ENCODE measurements at regions not wholly inside any gene's neighbourhood (a gene's known extent, or its start where the extent isn't known, plus 50 kb on each side); places are given as distances from the start of the nearest gene placed in this dataset.

DNA sequence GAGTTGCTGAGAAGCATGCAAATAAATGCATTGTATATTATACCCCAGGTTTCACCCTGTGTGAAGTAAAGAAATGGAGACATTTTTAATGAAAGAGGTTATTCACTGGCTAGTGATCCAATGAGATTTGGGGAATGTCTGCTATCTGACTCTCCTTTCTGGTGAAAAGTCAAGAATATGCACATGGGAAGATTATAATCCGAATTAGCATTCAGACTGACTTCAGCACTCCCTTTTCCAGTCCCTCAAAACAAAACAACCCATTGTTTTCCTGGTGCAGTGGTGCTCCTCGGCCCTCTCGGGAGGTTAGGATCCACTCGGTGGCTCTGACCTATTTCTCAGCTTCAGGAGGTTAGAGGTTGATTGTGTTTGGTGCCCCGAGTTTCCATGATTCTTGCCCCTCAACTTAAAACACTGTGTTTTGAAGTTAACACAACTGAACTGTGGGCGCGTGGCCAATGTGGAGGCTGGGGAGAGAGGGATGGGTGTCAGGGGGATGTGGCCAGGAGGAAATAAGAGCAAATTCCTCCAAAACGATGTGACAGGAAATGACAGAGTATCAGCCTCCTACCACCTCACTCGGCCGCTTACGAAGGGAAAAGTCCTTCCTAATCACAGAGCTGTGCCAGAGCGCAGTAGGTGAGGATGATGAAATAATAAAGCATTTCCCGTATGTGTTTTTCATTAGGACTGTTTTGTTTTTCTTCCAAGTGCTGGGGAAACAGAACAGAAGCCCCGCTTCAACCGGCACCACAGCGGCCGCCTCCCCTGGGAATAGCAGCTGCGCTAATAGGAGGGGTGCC lies 440.1 kb downstream of the MTX2 start:
- no peak for DNase-seq (ENCODE audit: low read depth in 2 of 3, low spot score in 1 of 3)

DNA sequence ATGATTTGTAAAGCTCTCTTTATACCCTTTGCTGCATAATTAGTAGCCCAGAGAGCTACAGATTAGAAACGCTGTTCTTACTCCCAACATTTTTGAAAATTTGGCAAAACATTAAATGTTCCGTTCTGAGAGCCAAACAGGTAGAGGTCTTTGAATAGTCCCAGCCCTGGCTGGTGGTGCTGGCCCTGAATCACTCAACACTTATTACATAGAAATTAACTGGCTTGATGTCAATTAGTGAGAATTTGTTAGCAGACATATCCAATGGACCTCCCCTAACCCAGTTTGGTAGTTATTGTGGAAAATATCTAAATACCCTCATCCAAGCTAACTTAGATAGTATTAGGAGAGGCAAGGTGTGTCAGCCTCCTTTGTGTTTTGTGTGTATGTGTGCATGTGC lies 440.7 kb downstream of the MTX2 start:
- no peak for DNase-seq (ENCODE audit: low read depth in 2 of 3, low spot score in 1 of 3)

DNA sequence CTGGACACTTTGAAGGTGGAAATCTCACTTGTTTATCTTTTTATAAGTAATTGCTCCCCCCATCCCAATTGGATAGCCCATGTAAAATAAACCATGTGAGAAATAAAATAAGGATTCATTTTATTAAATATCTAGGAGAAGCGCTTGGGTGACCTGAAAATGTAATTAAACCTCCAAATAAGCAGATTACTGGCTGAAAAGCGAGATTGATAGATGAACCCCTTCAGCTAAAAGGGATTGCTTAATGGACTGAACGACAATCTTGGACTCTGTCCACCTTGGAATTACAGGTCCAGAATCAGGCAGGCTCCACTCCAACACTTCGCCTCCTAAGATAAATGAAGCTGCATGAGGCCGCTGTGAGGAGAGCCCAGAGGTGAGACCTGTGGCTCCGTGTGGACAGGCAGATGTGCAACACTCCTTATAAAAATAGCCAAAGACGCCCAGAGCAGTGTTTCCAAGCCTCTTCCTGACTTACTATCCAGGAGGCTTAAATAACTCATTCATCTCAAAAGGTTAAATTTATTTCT lies 441.5 kb downstream of the MTX2 start:
- no peak for DNase-seq (ENCODE audit: low read depth in 2 of 3, low spot score in 1 of 3)

DNA sequence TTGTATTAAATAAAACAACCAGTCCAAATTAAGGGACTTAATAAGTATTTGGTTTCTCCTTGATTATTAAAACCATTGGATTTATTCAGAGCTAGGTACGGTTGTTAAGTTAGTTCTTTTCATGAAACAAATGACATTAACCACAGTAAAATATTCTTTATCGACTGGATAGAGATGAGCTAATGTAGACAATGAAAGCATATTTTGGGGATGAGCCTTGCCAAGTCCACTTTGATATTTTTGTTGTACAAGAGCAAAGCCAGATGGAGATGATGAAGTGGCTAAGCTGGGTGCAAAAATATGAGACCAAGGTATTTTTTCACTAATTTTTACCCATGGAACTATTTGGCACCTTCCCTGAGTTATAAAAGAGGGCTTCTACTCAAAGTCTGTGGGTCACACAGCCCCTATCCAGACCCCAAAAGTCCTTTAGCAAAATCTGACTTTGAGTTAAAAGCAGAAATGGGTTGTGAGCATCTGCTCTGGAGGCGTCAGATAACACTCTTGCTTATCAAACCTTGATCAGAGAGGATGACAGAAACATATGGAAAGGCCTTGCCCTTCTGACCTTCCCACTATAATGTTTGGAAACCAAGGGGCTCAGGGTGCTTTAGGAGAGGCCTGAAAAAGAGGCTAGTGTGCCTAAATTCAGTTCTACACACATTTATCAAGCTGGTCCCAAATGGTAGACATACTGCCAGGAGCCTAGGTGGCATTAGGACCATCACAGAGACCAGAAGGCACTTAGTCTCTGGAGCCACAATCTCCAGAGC lies 456.8 kb downstream of the MTX2 start:
- DNase-seq (ENCODE audit: low read depth in 2 of 3, low spot score in 1 of 3) = no peak

DNA sequence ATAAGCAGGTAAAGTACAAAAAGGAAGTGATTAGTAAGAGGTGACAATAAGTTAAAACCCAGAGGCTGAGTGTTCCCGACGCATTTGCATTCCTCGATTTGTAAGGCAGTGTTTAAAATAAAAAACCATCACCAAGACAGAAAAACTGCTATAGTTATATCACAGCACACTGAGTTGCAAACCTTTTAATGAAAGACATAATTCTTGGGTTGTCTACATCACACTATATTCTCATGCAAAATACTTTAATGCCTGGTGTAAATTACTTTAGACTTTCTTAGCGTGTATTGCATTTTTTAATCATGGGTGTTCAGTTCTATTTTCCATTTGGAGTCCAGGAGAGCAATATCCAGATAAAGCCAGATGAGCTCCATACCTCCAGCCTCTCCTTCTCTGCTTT lies 458.5 kb downstream of the MTX2 start:
- DNase-seq (ENCODE audit: low read depth in 2 of 3, low spot score in 1 of 3) = no peak

DNA sequence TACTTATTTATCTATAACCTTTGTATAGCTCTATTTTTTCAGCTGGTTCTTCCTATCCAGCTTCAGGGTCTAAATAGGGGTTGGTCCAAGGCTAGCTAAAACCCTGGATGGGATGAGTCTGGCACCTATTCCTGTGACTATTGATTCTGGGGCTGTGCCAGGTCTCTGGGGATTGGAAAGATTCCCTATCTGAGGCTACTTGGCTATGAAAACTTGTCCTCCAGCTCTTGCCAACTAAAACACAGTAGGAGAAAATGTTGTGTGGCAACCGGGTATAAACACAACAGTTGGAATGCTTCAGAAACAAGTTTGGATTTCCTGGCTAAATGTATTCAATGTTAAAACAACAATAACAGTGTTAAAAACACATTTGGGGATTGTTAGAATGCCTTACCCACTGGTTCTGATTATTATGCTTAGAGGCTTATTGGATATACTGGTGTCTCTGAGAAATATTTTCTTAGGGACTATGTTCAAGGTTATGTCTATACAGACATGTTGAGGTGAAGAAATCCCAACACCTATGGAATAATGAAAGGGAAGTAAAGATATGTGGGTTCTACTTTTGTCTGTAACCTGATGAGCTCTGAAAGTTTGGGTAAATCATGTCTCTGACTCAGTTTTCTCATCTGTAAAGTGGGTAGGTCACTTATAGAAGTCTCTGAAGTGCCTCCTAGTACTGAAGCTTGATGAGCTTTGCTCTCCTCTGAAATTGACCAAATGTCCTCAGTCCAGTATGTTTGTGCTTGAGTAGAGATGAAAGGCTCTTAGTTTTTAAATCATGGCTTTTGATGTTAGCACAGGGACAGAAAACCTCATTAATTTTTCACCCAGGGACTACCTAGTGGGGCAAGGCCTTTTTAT lies 460.7 kb downstream of the MTX2 start:
- no peak for DNase-seq (ENCODE audit: low read depth in 2 of 3, low spot score in 1 of 3)

DNA sequence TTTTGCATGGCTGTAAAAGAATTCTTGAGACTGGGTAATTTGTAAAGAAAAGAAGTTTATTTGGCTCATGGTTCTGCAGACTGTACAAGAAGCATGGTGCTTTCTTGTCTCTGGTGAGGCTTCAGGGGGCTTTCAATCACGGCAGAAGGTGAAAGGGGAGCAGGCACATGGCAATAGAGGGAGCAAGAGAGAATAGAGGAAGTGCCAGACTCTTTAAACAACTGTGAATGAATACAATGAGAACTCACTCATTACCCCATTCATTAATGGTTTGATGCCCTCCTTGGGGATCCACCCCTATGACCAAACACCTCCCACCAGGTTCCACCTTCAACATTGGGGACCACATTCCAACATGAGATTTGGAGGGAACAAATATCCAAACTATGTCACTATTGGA lies 463.5 kb downstream of the MTX2 start:
- no peak for DNase-seq (ENCODE audit: low read depth in 2 of 3, low spot score in 1 of 3)

DNA sequence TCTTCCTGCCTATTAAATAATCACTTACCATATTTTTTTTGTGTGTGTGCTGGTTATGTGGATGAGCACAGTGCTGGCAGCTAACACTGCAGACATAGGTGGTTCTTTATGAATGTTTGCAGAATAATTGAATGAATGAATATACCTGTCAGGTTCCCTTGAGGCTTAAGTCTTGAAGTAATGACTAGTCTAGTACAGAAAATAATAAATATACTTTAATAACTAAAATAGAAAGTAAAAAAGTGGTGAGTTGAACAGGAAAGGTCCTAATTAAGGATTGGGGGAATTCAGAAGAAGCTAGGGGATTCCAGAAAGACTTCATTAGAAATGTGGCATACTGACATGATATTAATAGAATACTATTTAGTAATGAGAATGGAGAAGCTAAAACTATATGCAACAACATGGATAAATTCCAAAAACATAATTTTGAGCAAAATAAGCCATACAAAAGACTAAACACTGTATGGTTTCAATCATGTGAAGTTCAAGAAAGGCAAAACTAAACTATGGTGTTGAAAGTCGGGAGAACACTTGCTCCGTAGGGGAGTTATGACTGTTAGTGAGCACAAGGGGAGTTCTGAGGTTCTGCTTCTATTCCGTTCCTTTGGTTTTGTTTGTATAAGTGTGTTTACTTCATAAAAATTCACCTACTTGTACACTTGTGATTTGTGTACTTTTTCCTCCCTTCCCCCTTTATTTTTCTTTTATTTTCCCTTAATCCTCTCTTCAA lies 464.6 kb downstream of the MTX2 start:
- DNase-seq (ENCODE audit: low read depth in 2 of 3, low spot score in 1 of 3) = no peak

DNA sequence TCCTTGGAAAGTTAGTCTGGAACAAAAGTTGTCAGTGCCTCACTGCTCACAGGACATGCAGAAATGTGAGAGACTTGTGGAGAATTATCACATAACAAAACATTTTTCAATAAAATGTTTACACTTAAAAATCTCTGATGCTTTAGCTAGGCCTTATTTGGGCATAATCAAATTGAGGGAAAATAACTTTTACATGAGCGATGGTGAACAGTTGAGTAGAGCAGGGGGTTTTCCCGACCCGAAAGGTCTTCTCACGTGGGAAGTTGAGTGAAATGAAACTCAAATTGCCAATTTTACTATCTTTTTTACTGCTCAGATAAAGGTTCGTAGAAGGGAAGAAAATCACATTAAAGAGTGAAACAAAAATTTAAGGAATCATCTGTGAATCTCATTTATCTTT lies 465.6 kb downstream of the MTX2 start:
- no peak for DNase-seq (ENCODE audit: low read depth in 2 of 3, low spot score in 1 of 3)

DNA sequence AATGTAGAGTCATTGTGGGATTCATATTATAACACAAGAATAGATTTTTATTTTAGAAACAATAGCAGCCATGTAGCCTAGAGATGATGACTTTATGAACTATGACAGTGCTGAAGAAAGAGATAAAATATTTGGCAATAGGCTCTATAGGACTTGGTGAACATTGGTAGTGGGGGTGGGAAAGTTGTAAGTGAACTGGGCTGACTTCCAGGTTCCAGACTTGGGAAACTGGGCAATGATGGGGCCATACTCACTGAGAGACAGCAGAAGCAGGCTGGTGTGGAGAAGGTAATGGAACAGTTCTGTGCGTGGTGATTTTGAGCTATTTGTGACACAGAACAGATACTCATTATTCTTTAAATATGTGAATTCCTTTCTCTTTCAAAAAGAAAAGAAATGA lies 470.3 kb upstream of the HNRNPA3 start:
- no peak for DNase-seq (ENCODE audit: low read depth in 2 of 3, low spot score in 1 of 3)

DNA sequence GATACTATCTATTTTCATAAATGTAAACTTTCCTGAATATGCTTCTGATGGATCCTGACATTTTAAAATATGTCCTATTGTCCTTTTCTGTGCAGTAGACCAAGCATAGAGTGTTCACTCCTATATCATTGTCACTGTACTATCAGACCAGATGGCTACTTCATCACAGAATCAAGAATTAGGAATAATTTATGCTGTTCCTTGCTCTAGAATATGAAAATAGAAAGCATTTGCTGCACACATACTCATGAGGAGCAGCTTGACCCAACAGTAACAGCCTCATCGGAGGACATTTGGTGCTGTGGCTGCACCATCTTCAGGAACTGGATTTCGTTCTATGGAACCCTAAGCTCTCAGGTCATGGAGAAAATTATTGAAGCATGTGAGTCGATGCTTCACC lies 468.9 kb upstream of the HNRNPA3 start:
- no peak for DNase-seq (ENCODE audit: low read depth in 2 of 3, low spot score in 1 of 3)

DNA sequence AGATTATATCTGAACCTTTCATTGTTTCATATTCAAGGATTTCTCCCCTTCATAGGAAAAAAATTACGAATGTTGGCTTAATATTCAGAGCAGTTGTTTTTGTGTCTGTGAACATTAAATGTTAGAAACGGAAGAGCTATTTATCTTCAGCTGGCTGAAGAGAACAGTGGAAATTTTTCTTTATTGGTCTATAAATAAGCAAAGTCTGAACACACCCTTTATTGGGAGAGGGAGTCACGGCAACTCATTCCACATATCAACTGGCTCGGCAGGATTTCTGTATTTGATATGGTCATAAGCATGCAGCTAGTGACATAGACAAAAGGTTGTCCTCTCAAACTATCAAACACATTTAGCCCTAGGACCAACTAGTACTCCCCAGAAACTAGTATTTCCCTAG lies 468.4 kb upstream of the HNRNPA3 start:
- no peak for DNase-seq (ENCODE audit: low read depth in 2 of 3, low spot score in 1 of 3)

DNA sequence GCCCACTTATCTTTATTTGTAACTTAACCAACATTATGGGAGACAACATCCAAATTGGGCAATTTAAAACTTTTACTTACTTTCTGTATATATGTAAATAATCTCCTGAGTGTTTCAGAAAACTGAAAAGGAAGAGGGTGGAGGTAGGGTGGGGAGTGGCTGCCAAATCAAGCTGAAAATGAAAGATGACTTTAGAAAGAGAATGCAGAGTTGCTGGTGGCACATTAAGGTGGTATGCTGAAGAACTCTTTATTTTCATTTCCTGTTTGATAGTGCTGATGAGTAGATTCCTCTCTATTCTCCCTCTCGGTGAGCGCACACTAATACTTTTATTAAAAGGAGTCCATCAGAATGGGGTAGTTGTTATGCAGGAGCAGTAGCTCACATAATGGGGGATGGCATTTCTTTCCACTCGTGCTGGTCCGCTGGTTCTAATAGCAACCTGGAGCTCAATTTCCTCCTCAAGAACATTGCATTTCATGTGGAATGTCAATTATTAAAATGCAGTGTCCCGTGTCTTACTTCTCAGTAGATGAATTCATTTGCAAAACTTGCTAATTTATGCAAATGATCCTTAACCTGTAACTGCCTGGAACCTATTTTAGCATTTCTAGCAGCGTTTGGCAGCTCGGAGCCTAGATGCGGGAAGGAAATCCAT lies 466.9 kb upstream of the HNRNPA3 start:
- no peak for DNase-seq (ENCODE audit: low read depth in 2 of 3, low spot score in 1 of 3)

DNA sequence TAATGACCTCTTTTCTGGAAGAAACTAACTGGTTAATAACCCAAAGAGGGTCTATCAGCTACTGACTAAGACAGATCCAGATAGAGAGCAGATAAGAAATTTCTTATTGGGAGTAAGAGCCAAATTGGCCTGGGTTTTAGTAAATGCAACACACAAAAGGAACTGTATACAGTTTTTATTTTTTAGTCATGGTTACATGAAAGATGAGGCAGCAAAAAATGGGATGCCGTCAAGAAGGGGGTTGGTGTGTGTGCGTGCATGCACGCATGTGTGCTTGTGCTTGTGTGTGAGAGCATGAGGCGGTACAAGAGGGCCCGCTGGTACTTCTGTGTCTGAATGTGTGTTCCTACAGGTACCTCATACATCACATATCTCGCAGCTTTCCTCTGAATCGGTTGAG lies 466.2 kb upstream of the HNRNPA3 start:
- no peak for DNase-seq (ENCODE audit: low read depth in 2 of 3, low spot score in 1 of 3)

DNA sequence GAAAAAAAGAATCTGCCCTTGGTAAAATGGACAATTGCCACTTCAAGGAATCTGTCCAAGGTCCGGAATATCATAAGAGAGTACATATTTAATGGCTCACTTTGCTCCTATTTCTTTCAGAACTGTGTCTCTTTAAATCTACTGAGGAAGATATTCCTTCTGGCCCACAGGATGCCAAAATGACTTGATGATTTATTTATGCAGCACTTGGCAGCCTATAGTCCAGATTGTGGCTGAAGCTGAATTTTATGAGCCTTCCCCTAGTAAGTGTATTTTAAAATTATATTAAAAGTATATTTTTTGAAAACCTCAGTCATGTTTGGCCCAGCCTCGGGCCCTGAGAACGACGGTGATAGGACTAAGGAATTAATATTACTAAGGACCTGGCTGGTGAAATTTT lies 465.1 kb upstream of the HNRNPA3 start:
- no peak for DNase-seq (ENCODE audit: low read depth in 2 of 3, low spot score in 1 of 3)

DNA sequence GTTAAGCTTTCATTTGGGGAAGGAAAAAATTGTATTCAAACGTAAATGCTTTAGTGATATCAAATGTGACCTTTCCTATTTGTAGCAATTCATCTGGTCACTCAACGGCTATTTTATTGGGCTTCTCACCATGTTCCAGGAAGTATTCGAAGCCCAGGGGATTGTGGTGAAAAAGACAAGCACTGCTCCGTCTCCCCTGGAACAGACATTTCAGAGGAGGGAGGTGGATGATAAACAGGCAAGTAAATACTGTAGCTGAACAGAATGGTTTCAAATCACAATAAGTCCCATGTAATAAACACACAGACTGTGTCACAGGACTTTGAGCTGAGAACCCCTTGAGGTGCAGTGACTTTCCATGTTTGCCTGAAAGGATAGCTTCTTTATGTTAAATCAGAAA lies 464.7 kb upstream of the HNRNPA3 start:
- no peak for DNase-seq (ENCODE audit: low read depth in 2 of 3, low spot score in 1 of 3)

DNA sequence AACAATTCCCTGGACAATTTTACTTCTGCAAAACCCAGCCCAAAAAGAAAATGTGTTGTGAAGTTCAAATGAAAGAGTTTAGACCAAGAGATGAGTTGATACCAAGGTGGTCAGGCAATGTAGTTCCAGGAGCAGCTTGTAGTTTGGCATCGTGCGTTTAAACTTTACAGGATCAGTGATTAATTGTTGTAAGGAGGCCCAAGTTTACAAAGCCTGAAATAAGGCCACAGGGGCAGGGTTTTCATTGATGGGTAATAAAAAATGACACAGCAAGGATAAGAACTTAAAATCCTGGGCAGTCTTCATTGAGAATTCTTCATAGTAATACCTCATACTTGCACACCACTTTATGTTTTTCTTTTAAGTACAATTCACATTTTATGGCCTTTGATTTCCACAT lies 463.9 kb upstream of the HNRNPA3 start:
- DNase-seq (ENCODE audit: low read depth in 2 of 3, low spot score in 1 of 3) = no peak

DNA sequence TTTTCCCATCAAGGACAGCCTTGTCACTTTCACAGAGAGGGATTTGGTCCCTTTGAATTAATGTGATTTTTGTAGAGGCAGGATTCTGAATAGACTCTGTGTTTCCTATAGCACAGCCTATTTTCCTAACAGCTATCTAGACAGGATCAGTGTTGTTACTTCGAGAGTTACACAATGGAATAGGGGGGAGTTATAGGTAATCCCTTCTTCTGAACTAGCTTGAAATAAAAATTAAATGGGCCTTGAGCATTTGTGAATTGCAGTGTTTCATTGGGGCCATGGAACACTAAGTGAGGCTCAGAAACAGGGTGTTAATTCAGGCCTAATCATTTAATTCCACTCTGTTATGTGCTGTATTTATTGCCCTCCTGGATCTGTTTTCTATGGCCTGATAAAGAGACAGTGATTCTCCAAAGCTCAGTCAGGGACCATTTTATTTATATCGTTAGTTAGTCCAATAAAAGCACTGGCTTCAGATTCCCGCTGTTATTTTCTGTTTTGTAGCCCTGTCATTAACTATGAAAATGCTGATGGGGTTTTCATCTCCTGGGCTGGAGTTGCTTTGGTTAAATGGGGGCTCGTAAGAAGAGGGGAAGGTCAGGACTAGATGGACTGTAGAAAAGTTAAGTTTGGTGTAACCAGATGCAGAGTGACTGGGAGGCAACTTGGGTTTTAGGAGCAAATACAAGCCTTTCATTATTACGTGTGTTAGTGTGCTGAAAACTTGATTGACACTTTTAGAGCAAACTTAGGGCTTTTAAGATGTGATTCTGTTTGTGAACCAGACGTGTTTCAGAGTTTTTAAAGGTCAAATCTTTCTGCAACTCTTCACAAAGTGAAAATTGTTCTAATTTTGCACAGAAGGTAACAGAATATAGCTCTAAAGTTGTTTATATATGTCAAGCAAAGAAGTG lies 461.0 kb upstream of the HNRNPA3 start:
- DNase-seq (ENCODE audit: low read depth in 2 of 3, low spot score in 1 of 3) = no peak

DNA sequence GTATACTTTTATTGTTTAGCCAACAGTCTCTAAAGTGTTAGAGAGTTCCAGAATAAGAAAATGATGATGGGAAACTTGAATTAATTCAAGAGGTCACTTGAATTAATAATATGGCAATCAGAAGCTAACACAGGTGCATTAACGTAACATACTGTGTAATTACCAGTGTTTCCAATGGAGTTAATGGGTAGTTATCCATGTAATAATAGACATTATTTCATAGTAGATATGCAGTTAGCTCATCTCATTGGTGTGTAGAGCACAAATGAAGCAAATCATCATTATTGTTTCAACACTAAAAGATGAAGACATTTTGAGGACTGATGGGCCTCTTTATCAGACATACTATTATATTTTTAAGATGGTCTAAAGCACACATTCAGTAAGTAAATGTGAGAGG lies 460.3 kb upstream of the HNRNPA3 start:
- DNase-seq (ENCODE audit: low read depth in 2 of 3, low spot score in 1 of 3) = no peak
